PFSK-1 (cell line): ENCODE measurements at regions not wholly inside any gene's neighbourhood (a gene's known extent, or its start where the extent isn't known, plus 50 kb on each side); places are given as distances from the start of the nearest gene placed in this dataset.

Experiments
- FOXP2 ChIP-seq: optimal IDR thresholded peaks from 2 replicates; pipeline ENCODE3; 2011; ENCODE audit warnings: borderline replicate concordance, control low read depth, inconsistent platforms; ENCODE audit not compliant: insufficient read depth; ENCODE audit errors: extremely low read length, extremely low read depth
- POLR2AphosphoS5 ChIP-seq: IDR thresholded peaks from 2 replicates; pipeline ENCODE4 v1.6.1; 2012; ENCODE audit warnings: low read depth, mild to moderate bottlenecking, control low read depth, low read length, moderate library complexity
- SIN3A ChIP-seq: IDR thresholded peaks from 2 replicates; pipeline ENCODE4 v1.6.1; 2012; ENCODE audit warnings: mild to moderate bottlenecking, low read length, moderate library complexity, borderline replicate concordance; ENCODE audit not compliant: insufficient read depth
- TAF1 ChIP-seq: IDR thresholded peaks from 2 replicates; pipeline ENCODE4 v1.6.1; 2012; ENCODE audit warnings: low read length, control low read depth, borderline replicate concordance; ENCODE audit not compliant: insufficient read depth
- TF ChIP-seq, protein P1 (sequence below), 2 experiments: IDR thresholded peaks; 2 replicates each; pipeline versions ENCODE4 v1.6.1 to v1.8.0; 2011 to 2012; ENCODE audit warnings: low read depth in 2 of 2, low read length in 2 of 2, control low read depth in 1 of 2, inconsistent platforms in 1 of 2, mild to moderate bottlenecking in 1 of 2, moderate library complexity in 1 of 2; ENCODE audit not compliant: insufficient read depth in 1 of 2

- no peak for TF ChIP-seq FOXP2
- no peak for TF ChIP-seq SIN3A
- no peak for TF ChIP-seq TAF1
- TF ChIP-seq POLR2AphosphoS5, result no peak
- TF ChIP-seq, protein P1, sequence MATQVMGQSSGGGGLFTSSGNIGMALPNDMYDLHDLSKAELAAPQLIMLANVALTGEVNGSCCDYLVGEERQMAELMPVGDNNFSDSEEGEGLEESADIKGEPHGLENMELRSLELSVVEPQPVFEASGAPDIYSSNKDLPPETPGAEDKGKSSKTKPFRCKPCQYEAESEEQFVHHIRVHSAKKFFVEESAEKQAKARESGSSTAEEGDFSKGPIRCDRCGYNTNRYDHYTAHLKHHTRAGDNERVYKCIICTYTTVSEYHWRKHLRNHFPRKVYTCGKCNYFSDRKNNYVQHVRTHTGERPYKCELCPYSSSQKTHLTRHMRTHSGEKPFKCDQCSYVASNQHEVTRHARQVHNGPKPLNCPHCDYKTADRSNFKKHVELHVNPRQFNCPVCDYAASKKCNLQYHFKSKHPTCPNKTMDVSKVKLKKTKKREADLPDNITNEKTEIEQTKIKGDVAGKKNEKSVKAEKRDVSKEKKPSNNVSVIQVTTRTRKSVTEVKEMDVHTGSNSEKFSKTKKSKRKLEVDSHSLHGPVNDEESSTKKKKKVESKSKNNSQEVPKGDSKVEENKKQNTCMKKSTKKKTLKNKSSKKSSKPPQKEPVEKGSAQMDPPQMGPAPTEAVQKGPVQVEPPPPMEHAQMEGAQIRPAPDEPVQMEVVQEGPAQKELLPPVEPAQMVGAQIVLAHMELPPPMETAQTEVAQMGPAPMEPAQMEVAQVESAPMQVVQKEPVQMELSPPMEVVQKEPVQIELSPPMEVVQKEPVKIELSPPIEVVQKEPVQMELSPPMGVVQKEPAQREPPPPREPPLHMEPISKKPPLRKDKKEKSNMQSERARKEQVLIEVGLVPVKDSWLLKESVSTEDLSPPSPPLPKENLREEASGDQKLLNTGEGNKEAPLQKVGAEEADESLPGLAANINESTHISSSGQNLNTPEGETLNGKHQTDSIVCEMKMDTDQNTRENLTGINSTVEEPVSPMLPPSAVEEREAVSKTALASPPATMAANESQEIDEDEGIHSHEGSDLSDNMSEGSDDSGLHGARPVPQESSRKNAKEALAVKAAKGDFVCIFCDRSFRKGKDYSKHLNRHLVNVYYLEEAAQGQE (IDR thresholded peaks at IDR 0.05; ENCODE audit: insufficient read depth in 1 of 2, low read depth in 2 of 2, low read length in 2 of 2), result no peak
Observed at GRCh38 chr12:14188744-14189143, 176.7 kb upstream of the ATF7IP start.

- no peak for TF ChIP-seq TAF1
- no peak for TF ChIP-seq FOXP2
- TF ChIP-seq, protein P1 (IDR thresholded peaks at IDR 0.05; ENCODE audit: insufficient read depth in 1 of 2, low read depth in 2 of 2, low read length in 2 of 2), result no peak
- TF ChIP-seq POLR2AphosphoS5, result no peak
- no peak for TF ChIP-seq SIN3A
Observed at GRCh38 chr12:14190694-14191093, 174.8 kb upstream of the ATF7IP start.

DNA sequence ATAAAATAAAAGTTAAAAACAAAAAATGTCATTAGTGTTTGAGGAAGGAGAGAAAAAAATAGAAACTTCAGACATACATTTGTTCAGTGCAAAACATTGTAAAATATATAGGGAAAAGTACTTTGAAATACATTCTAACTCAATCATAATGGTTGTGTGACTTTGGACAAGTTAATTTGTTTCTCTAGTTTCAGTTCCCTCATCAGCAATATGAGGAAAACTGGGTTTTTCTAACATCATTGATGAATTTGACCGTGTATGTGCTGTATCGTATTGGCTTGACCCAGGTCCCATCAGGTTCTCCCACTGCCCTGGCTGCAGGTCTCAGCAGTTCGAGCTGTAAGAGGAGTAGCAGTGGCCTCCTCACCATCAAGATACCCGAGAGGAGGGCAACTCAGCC lies 173.9 kb upstream of the ATF7IP start:
- TF ChIP-seq SIN3A (no peak), TAF1 (no peak), POLR2AphosphoS5 (no peak), FOXP2 (no peak)

DNA sequence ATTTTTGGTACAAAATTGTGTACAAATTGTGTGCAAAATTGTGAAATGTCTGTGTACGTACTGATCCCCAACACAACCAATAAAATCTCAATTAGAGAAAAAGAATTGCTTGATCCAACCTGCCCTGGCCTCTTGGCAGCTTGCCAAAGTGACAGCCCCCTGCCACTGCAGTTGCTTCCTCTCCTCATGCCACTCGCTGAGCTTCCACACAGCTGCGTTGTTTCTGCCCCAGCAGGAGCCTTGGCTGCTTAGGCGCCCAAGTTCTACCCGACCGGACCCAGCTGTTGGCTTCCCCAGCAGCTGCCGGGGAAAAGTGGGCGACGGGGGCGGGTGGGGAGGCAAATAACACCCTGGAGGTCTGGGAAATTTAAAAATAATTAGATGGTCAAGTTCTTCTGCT lies 171.8 kb upstream of the ATF7IP start:
- TF ChIP-seq, protein P1 (IDR thresholded peaks at IDR 0.05; ENCODE audit: insufficient read depth in 1 of 2, low read depth in 2 of 2, low read length in 2 of 2), result no peak
- TF ChIP-seq TAF1 (no peak), POLR2AphosphoS5 (no peak), FOXP2 (no peak), SIN3A (no peak)

DNA sequence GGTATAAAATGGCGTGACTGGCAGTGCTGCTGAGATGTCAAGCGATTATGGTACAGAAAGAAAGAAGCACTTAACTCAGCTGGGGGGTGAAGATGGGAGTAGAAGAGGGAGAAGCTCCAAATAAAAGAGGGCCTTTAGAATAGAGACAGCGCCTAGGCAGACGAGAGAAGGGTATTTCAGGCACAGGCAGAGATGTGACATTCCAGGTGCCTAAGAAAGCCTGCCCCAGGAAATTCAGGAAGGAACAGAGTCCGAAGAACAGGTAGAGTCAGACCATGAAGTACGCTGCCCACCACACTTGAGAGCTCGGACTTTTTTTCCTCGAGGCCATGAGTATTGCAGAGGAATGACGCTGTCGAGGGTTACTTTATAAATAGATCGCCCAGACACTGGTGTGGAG lies 170.9 kb upstream of the ATF7IP start:
- TF ChIP-seq, protein P1 (IDR thresholded peaks at IDR 0.05; ENCODE audit: insufficient read depth in 1 of 2, low read depth in 2 of 2, low read length in 2 of 2), result no peak
- no peak for TF ChIP-seq FOXP2
- no peak for TF ChIP-seq SIN3A
- no peak for TF ChIP-seq POLR2AphosphoS5
- no peak for TF ChIP-seq TAF1
